SK-N-SH treated with all-trans-retinoic acid at 6 μM for 48 hours (cell line): ENCODE measurements at regions not wholly inside any gene's neighbourhood (a gene's known extent, or its start where the extent isn't known, plus 50 kb on each side); places are given as distances from the start of the nearest gene placed in this dataset.

Source experiments
- ESRRG ChIP-seq: fragments of 250-450 bp; sonication (Bioruptor Pico); IDR thresholded peaks from 2 replicates; pipeline ENCODE4 v1.6.1; 2021; ENCODE audit warnings: mild to moderate bottlenecking
- RARB ChIP-seq: fragments of 250-450 bp; sonication (Bioruptor Pico); IDR thresholded peaks from 2 replicates; pipeline ENCODE4 v1.8.0; 2021; ENCODE audit warnings: mild to moderate bottlenecking, moderate library complexity
- TOX ChIP-seq: fragments of 250-450 bp; sonication (Bioruptor Pico); IDR thresholded peaks from 2 replicates; pipeline ENCODE4 v1.8.0; 2021; ENCODE audit warnings: mild to moderate bottlenecking, moderate library complexity, borderline replicate concordance
- ZFP3 ChIP-seq: fragments of 250-450 bp; sonication (Bioruptor Pico); IDR thresholded peaks from 2 replicates; pipeline ENCODE4 v1.5.0; 2020; ENCODE audit warnings: mild to moderate bottlenecking, moderate library complexity
- ZFP30 ChIP-seq: fragments of 450-650 bp; formaldehyde crosslinking; IDR thresholded peaks from 2 replicates; pipeline ENCODE4 v1.5.0; 2022; ENCODE audit warnings: mild to moderate bottlenecking, moderate library complexity
- ZNF8 ChIP-seq: fragments of 450-650 bp; formaldehyde crosslinking; IDR thresholded peaks from 2 replicates; pipeline ENCODE4 v1.5.0; 2020; ENCODE audit warnings: mild to moderate bottlenecking, moderate library complexity

DNA sequence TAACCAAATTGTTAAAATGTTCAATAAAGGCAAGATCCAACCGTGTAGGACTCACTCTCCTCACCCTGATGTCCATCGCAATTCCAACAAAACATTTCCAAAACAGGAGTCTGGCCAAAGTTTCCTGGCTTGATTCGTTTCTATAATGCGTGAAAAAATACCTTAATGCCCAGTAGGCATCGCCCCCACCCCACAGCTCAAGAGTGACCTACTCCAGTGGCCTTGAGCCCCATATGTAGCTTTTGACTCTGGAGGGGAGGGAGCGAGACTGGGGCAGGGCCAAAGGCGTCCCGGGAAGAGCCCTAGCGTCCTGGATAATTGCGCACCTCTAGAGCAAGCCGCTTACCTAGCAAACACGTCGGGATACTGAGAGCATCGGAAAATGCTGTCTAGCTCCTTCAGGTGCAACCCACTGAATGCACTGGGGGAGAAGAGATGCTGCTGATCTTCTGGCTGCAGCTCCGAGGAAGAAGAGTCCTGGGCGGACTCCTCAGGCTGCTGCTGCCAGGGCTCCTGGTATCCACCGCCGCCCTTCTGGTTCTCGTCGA is 55.6 kb upstream of the NKAP start:
- no peak for TF ChIP-seq ZFP3
- TF ChIP-seq TOX, result no peak
- TF ChIP-seq ZNF8 (CRISPR knock-in tag), result no peak
- no peak for TF ChIP-seq ESRRG (CRISPR knock-in tag)
- no peak for TF ChIP-seq RARB (CRISPR knock-in tag)
- no peak for TF ChIP-seq ZFP30 (CRISPR knock-in tag)
